Heart left ventricle (tissue), 16 donors: ENCODE measurements at regions not wholly inside any gene's neighbourhood (a gene's known extent, or its start where the extent isn't known, plus 50 kb on each side); places are given as distances from the start of the nearest gene placed in this dataset.

Experiments used
- ATAC-seq, 4 donors: fragments of 200-7000 bp; cut with Tn5 transposase; one replicate each; pipeline ENCODE4 v1.9.1; 2020 to 2022; ENCODE audit warnings: moderate library complexity in 4 of 4, mild to moderate bottlenecking in 3 of 4, moderate number of reproducible peaks in 1 of 4
- DNase-seq, 5 donors: peaks; one replicate each; pipeline ENCODE4 v3.0.0-alpha.2; 2020
- H3K27ac ChIP-seq, 12 donors: fragments of 200-600 bp; sonication (generic) in 4 of 12; one replicate each; pipeline versions ENCODE4 v1.5.0 to v1.8.0; 2016 to 2022; ENCODE audit warnings: mild to moderate bottlenecking in 2 of 12
- H3K27me3 ChIP-seq, 9 donors: fragments of 200-600 bp; sonication (generic) in 2 of 9; one replicate each; pipeline versions ENCODE4 v1.5.1 to v1.8.0; 2016 to 2022; ENCODE audit warnings: mild to moderate bottlenecking in 3 of 9
- H3K36me3 ChIP-seq, 9 donors: fragments of 200-600 bp; sonication (generic) in 2 of 9; one replicate each; pipeline versions ENCODE4 v1.5.0 to v1.8.0; 2018 to 2022; ENCODE audit warnings: mild to moderate bottlenecking in 2 of 9
- H3K4me1 ChIP-seq, 12 donors: fragments of 200-600 bp; sonication (generic) in 4 of 12; one replicate each; pipeline versions ENCODE4 v1.5.0 to v1.8.0; 2016 to 2022; ENCODE audit warnings: mild to moderate bottlenecking in 3 of 12
- H3K4me3 ChIP-seq, 12 donors: fragments of 200-600 bp; sonication (generic) in 4 of 12; one replicate each; pipeline versions ENCODE4 v1.5.0 to v1.8.0; 2017 to 2022; ENCODE audit warnings: mild to moderate bottlenecking in 9 of 12, moderate library complexity in 4 of 12
- H3K9me3 ChIP-seq, 12 donors: fragments of 200-600 bp; sonication (generic) in 4 of 12; one replicate each; pipeline versions ENCODE4 v1.5.0 to v1.8.0; 2016 to 2022; ENCODE audit warnings: mild to moderate bottlenecking in 1 of 12
- POLR2A ChIP-seq, 2 donors: fragments of 450-650 bp; IDR thresholded peaks; one replicate each; pipeline ENCODE4 v1.6.1; 2017; ENCODE audit warnings: antibody characterized with exemption in 2 of 2, mild to moderate bottlenecking in 2 of 2, moderate library complexity in 2 of 2
- WGBS, 4 donors: extraction: QIAGEN DNeasy Blood & Tissue Kit in 2 of 4; methylation state at CpG; one replicate each; pipeline versions ENCODE4 v1.1.5 to v1.1.7; 2013 to 2018; 5-methylcytosine and 5-hydroxymethylcytosine counted together
- intact Hi-C, 10 donors: fragments of 100-400 bp; cut with DNase I; formaldehyde crosslinking; loops; one replicate each; pipeline versions ENCODE4 v1.11.1 to v1.14.2; 2022
- TF ChIP-seq, protein P1 (sequence below), 12 donors: fragments of 200-600 bp; sonication (generic) in 4 of 12; IDR thresholded peaks; one replicate each; pipeline versions ENCODE4 v1.5.0 to v1.8.0; 2018 to 2022; ENCODE audit warnings: antibody characterized with exemption in 12 of 12, mild to moderate bottlenecking in 5 of 12
- donor health status: ischemic (EF 13 %, LVEDD 7.1; RV severe dilation, severe dysfunction).
- donor health status: healthy with polysubstance abuse.
- donor health status: DM: no; HTN: yes; CAD: no.
- donor health status: DM: no; HTN: no; CAD: no.
- donor health status: ischemic (EF 25% LVEDD 6.9; RV normal size, moderate dysfunction).
- donor health status: ischemic (EF 25% LVEDD 5.7; RV mildly dilated, moderate dysfunction).
- donor health status: healthy.
- donor health status: DM: yes; HTN: yes; CAD: no.
- donor health status: ischemic (EF 35%, LVEDD 5.7; RV mildly dilated, moderate dysfunction).
- donor health status: nonischemic (EF 11% LVEDD 7.7; RV severe dilation, severe dysfunction).
- donor health status: DM: yes; HTN: yes; CAD: no.
- donor health status: PGD.
- donor health status: ischemic (EF 29% LVEDD 5.4; RV normal size, mild dysfunction).
- donor health status: nonischemic (EF 23%, LVEDD 6.1; RV moderate dilation, normal function).

DNA sequence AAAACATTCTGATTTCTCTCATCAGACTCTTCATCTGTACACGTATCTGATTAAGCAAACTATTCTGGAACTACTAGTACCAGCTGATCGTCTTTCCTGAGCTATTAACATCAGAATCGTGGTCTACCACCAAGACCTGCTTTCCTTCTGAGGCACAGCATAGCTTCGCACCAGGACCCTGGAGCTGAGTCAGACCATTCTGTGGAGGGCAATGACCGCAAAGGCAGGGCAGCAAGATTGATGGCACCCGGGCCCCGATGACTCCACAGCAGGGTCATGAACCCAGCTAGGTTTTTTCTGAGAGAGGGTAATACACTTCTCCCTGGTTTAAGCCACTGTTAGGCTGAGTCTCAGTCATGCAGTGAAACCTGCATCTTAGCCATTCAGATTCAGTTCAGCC, 158.7 kb upstream of the GPR12 start:
- ATAC-seq = no peak
- intact Hi-C loops = no loop called here
- DNase-seq = no peak
- no peaks in the 10 kb centered on the region for H3K9me3 ChIP-seq
- H3K27me3 ChIP-seq = peaks cover 0 to 9% (median 0%) of the 10 kb centered on the region in 9 donors
- no peaks in the 10 kb centered on the region for H3K36me3 ChIP-seq
- no peak overlapping the region for H3K4me3 ChIP-seq
- WGBS, 4 donors = 73 to 89% (median 82%) methylated on average over 6 to 7 of the region's 7 CpGs
- H3K27ac ChIP-seq = no peak overlapping the region
- H3K4me1 ChIP-seq = peaks cover 0 to 13% (median 6%) of the 10 kb centered on the region in 12 donors
- TF ChIP-seq POLR2A (IDR thresholded peaks at IDR 0.05) = no peak
- TF ChIP-seq, protein P1, sequence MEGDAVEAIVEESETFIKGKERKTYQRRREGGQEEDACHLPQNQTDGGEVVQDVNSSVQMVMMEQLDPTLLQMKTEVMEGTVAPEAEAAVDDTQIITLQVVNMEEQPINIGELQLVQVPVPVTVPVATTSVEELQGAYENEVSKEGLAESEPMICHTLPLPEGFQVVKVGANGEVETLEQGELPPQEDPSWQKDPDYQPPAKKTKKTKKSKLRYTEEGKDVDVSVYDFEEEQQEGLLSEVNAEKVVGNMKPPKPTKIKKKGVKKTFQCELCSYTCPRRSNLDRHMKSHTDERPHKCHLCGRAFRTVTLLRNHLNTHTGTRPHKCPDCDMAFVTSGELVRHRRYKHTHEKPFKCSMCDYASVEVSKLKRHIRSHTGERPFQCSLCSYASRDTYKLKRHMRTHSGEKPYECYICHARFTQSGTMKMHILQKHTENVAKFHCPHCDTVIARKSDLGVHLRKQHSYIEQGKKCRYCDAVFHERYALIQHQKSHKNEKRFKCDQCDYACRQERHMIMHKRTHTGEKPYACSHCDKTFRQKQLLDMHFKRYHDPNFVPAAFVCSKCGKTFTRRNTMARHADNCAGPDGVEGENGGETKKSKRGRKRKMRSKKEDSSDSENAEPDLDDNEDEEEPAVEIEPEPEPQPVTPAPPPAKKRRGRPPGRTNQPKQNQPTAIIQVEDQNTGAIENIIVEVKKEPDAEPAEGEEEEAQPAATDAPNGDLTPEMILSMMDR (IDR thresholded peaks at IDR 0.05) = no peak

GRCh38 chr13:26914624-26915023, 154.0 kb upstream of the GPR12 start:
- no peaks in the 10 kb centered on the region for H3K4me1 ChIP-seq
- no peak overlapping the region for H3K27ac ChIP-seq
- H3K4me3 ChIP-seq = no peak overlapping the region
- ATAC-seq = no peak
- no peaks in the 10 kb centered on the region for H3K36me3 ChIP-seq
- TF ChIP-seq, protein P1 (IDR thresholded peaks at IDR 0.05) = no peak
- TF ChIP-seq POLR2A (IDR thresholded peaks at IDR 0.05) = no peak
- DNase-seq = no peak
- WGBS, 4 donors = 61 to 72% (median 71%) methylated on average over 7 of the region's 7 CpGs
- no peaks in the 10 kb centered on the region for H3K9me3 ChIP-seq
- peaks cover 0 to 12% (median 0%) of the 10 kb centered on the region in 9 donors for H3K27me3 ChIP-seq
- intact Hi-C loops = loop anchor here in 1 of 10 donors (5.0 kb wide), 1 partner anchor 1013 kb away; no protein-coding TSS in a partner anchor

DNA sequence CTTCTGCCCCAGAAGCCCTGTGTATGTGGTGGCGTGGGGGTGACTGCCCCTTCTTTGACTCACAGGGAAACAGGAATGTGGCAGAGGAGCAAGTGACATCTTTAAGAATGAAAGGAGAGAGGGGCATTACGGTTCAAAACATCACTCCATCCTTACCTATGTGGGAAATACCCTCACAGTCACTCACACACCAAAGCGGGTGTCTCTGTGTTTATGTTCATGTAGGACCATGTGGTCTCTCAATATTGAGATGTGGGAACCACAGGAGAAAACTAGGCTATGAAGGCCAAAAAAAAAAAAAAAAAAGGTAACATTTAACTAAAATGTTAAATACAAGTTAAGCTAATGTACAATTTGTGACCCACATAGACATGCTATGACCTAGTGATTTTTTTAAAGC, 153.6 kb upstream of the GPR12 start:
- Histone ChIP-seq H3K27me3 (peaks cover 0 to 17% (median 0%) of the 10 kb centered on the region in 9 donors), H3K4me3 (no peak overlapping the region), H3K9me3 (no peaks in the 10 kb centered on the region), H3K4me1 (no peaks in the 10 kb centered on the region), H3K36me3 (no peaks in the 10 kb centered on the region), H3K27ac (no peak overlapping the region)
- TF ChIP-seq, protein P1 (IDR thresholded peaks at IDR 0.05) = no peak
- TF ChIP-seq POLR2A (IDR thresholded peaks at IDR 0.05) = no peak
- ATAC-seq (no peak), DNase-seq (no peak)
- 86 to 91% (median 90%) methylated on average over 3 of the region's 3 CpGs for WGBS, 4 donors
- intact Hi-C loops = loop anchor here in 1 of 10 donors (5.0 kb wide), 1 partner anchor 1013 kb away; no protein-coding TSS in a partner anchor

- DNase-seq = no peak
- Histone ChIP-seq H3K27me3 (peaks cover 0 to 37% (median 0%) of the 10 kb centered on the region in 9 donors), H3K36me3 (no peaks in the 10 kb centered on the region), H3K4me3 (no peak overlapping the region), H3K27ac (no peak overlapping the region), H3K4me1 (no peaks in the 10 kb centered on the region), H3K9me3 (no peaks in the 10 kb centered on the region)
- peak in 2 of 4 donors; percentile 33 to 58 for ATAC-seq
- intact Hi-C loops = loop anchor here in 1 of 10 donors (5.0 kb wide), 1 partner anchor 1016 kb away; no protein-coding TSS in a partner anchor
- whole genome bisulfite sequencing, 4 donors = 53 to 72% (median 61%) methylated on average over 13 of the region's 13 CpGs
- TF ChIP-seq, protein P1 (IDR thresholded peaks at IDR 0.05) = no peak
- no peak for TF ChIP-seq POLR2A (IDR thresholded peaks at IDR 0.05)
Observed at GRCh38 chr13:26910754-26911465, 150.3 kb upstream of the GPR12 start.
